BLaER1 (cell line): ENCODE measurements at regions not wholly inside any gene's neighbourhood (a gene's known extent, or its start where the extent isn't known, plus 50 kb on each side); places are given as distances from the start of the nearest gene placed in this dataset.

Source experiments
- H3K27ac ChIP-seq: shearing (Covaris generic); formaldehyde crosslinking; 2 replicates; pipeline ENCODE4 v1.8.1; 2022
- H3K27me3 ChIP-seq: shearing (Covaris generic); formaldehyde crosslinking; 2 replicates; pipeline ENCODE4 v1.8.1; 2022
- H3K36me3 ChIP-seq: shearing (Covaris generic); formaldehyde crosslinking; 2 replicates; pipeline ENCODE4 v1.8.1; 2022
- H3K4me1 ChIP-seq: shearing (Covaris generic); formaldehyde crosslinking; 2 replicates; pipeline ENCODE4 v1.8.1; 2022
- H3K4me2 ChIP-seq: shearing (Covaris generic); formaldehyde crosslinking; 2 replicates; pipeline ENCODE4 v1.8.1; 2022
- H3K4me3 ChIP-seq: shearing (Covaris generic); formaldehyde crosslinking; 2 replicates; pipeline ENCODE4 v1.8.1; 2022
- H3K9ac ChIP-seq: shearing (Covaris generic); formaldehyde crosslinking; 2 replicates; pipeline ENCODE4 v1.8.1; 2022
- H3K9me3 ChIP-seq: shearing (Covaris generic); formaldehyde crosslinking; 2 replicates; pipeline ENCODE4 v1.8.1; 2022
- H4K20me1 ChIP-seq: shearing (Covaris generic); formaldehyde crosslinking; 2 replicates; pipeline ENCODE4 v1.8.1; 2022
- Cebpa-rat ChIP-seq: shearing (Covaris generic); IDR thresholded peaks from 2 replicates; pipeline ENCODE4 v1.8.1; 2022

- no peak overlapping the region for H3K4me2 ChIP-seq
- peaks cover 6% of the 10 kb centered on the region; the same call in 1 of the 2 replicates for H3K9me3 ChIP-seq
- H3K4me1 ChIP-seq: no peaks in the 10 kb centered on the region
- H3K27ac ChIP-seq: no peak overlapping the region
- H3K27me3 ChIP-seq: no peaks in the 10 kb centered on the region
- TF ChIP-seq Cebpa-rat: no peak
- no peaks in the 10 kb centered on the region for H3K36me3 ChIP-seq
- H3K4me3 ChIP-seq: no peak overlapping the region
- H3K9ac ChIP-seq: no peak overlapping the region
- H4K20me1 ChIP-seq: no peaks in the 10 kb centered on the region
Observed at GRCh38 chr18:65346086-65346485, 404.7 kb upstream of the CDH7 start.

- Histone ChIP-seq H3K27me3 (no peaks in the 10 kb centered on the region), H3K4me3 (no peak overlapping the region), H3K36me3 (no peaks in the 10 kb centered on the region), H3K27ac (no peak overlapping the region), H3K4me2 (no peak overlapping the region), H3K9me3 (peaks cover 6% of the 10 kb centered on the region; the same call in 1 of the 2 replicates), H4K20me1 (no peaks in the 10 kb centered on the region), H3K9ac (no peak overlapping the region), H3K4me1 (no peaks in the 10 kb centered on the region)
- TF ChIP-seq Cebpa-rat: no peak
Observed at GRCh38 chr18:65343571-65343970, 407.2 kb upstream of the CDH7 start.

GRCh38 chr18:65336411-65336810 is 414.4 kb upstream of the CDH7 start:
- Histone ChIP-seq H3K27ac (no peak overlapping the region), H3K4me2 (no peak overlapping the region), H3K36me3 (no peaks in the 10 kb centered on the region), H4K20me1 (no peaks in the 10 kb centered on the region), H3K9me3 (no peaks in the 10 kb centered on the region), H3K27me3 (no peaks in the 10 kb centered on the region), H3K4me1 (no peaks in the 10 kb centered on the region), H3K4me3 (no peak overlapping the region), H3K9ac (no peak overlapping the region)
- no peak for TF ChIP-seq Cebpa-rat

- no peaks in the 10 kb centered on the region for H4K20me1 ChIP-seq
- no peak overlapping the region for H3K4me2 ChIP-seq
- H3K4me3 ChIP-seq: no peak overlapping the region
- H3K36me3 ChIP-seq: no peaks in the 10 kb centered on the region
- H3K27me3 ChIP-seq: no peaks in the 10 kb centered on the region
- H3K9ac ChIP-seq: no peak overlapping the region
- H3K4me1 ChIP-seq: no peaks in the 10 kb centered on the region
- no peak for TF ChIP-seq Cebpa-rat
- H3K9me3 ChIP-seq: no peaks in the 10 kb centered on the region
- no peak overlapping the region for H3K27ac ChIP-seq
Observed at GRCh38 chr18:65329010-65329409, 421.8 kb upstream of the CDH7 start.

- no peak for TF ChIP-seq Cebpa-rat
- no peaks in the 10 kb centered on the region for H3K27me3 ChIP-seq
- no peak overlapping the region for H3K4me2 ChIP-seq
- H3K36me3 ChIP-seq: no peaks in the 10 kb centered on the region
- no peak overlapping the region for H3K9ac ChIP-seq
- H3K9me3 ChIP-seq: no peaks in the 10 kb centered on the region
- H4K20me1 ChIP-seq: no peaks in the 10 kb centered on the region
- H3K4me1 ChIP-seq: no peaks in the 10 kb centered on the region
- no peak overlapping the region for H3K4me3 ChIP-seq
- H3K27ac ChIP-seq: no peak overlapping the region
Observed at GRCh38 chr18:65326805-65327204, 424.0 kb upstream of the CDH7 start.

GRCh38 chr18:65322895-65323294 is 427.9 kb upstream of the CDH7 start:
- Histone ChIP-seq H3K9me3 (no peaks in the 10 kb centered on the region), H3K4me1 (no peaks in the 10 kb centered on the region), H4K20me1 (no peaks in the 10 kb centered on the region), H3K36me3 (no peaks in the 10 kb centered on the region), H3K9ac (no peak overlapping the region), H3K27ac (no peak overlapping the region), H3K4me3 (no peak overlapping the region), H3K27me3 (no peaks in the 10 kb centered on the region), H3K4me2 (no peak overlapping the region)
- no peak for TF ChIP-seq Cebpa-rat

GRCh38 chr18:65298422-65298821 is 452.4 kb upstream of the CDH7 start:
- Histone ChIP-seq H3K4me2 (no peak overlapping the region), H3K4me3 (no peak overlapping the region), H3K9ac (no peak overlapping the region), H3K4me1 (no peaks in the 10 kb centered on the region), H3K9me3 (no peaks in the 10 kb centered on the region), H3K36me3 (no peaks in the 10 kb centered on the region), H3K27ac (no peak overlapping the region), H3K27me3 (no peaks in the 10 kb centered on the region), H4K20me1 (no peaks in the 10 kb centered on the region)
- TF ChIP-seq Cebpa-rat: no peak

- H3K27me3 ChIP-seq: no peaks in the 10 kb centered on the region
- H3K9me3 ChIP-seq: no peaks in the 10 kb centered on the region
- H3K4me1 ChIP-seq: no peaks in the 10 kb centered on the region
- H4K20me1 ChIP-seq: no peaks in the 10 kb centered on the region
- H3K9ac ChIP-seq: no peak overlapping the region
- TF ChIP-seq Cebpa-rat: no peak
- H3K36me3 ChIP-seq: no peaks in the 10 kb centered on the region
- H3K4me3 ChIP-seq: no peak overlapping the region
- no peak overlapping the region for H3K4me2 ChIP-seq
- H3K27ac ChIP-seq: no peak overlapping the region
Observed at GRCh38 chr18:65288908-65289307, 461.9 kb upstream of the CDH7 start.

GRCh38 chr18:65287652-65288051 is 463.2 kb upstream of the CDH7 start:
- Histone ChIP-seq H3K9me3 (no peaks in the 10 kb centered on the region), H3K4me3 (no peak overlapping the region), H4K20me1 (no peaks in the 10 kb centered on the region), H3K4me2 (no peak overlapping the region), H3K27me3 (no peaks in the 10 kb centered on the region), H3K27ac (no peak overlapping the region), H3K4me1 (no peaks in the 10 kb centered on the region), H3K9ac (no peak overlapping the region), H3K36me3 (no peaks in the 10 kb centered on the region)
- no peak for TF ChIP-seq Cebpa-rat

- Histone ChIP-seq H3K27ac (no peak overlapping the region), H3K4me3 (no peak overlapping the region), H3K4me2 (no peak overlapping the region), H3K9me3 (no peaks in the 10 kb centered on the region), H3K9ac (no peak overlapping the region), H3K36me3 (no peaks in the 10 kb centered on the region), H4K20me1 (no peaks in the 10 kb centered on the region), H3K4me1 (no peaks in the 10 kb centered on the region), H3K27me3 (no peaks in the 10 kb centered on the region)
- no peak for TF ChIP-seq Cebpa-rat
Observed at GRCh38 chr18:65282096-65282495, 468.7 kb upstream of the CDH7 start.

- Histone ChIP-seq H3K27ac (no peak overlapping the region), H3K9ac (no peak overlapping the region), H3K4me3 (no peak overlapping the region), H3K4me2 (no peak overlapping the region), H3K4me1 (no peaks in the 10 kb centered on the region), H3K27me3 (no peaks in the 10 kb centered on the region), H3K36me3 (no peaks in the 10 kb centered on the region), H4K20me1 (no peaks in the 10 kb centered on the region), H3K9me3 (no peaks in the 10 kb centered on the region)
- TF ChIP-seq Cebpa-rat: no peak
Observed at GRCh38 chr18:65279668-65280305, 471.0 kb upstream of the CDH7 start.
